ENCODE measurements at regions not wholly inside any gene's neighbourhood (a gene's known extent, or its start where the extent isn't known, plus 50 kb on each side); places are given as distances from the start of the nearest gene placed in this dataset.

DNA sequence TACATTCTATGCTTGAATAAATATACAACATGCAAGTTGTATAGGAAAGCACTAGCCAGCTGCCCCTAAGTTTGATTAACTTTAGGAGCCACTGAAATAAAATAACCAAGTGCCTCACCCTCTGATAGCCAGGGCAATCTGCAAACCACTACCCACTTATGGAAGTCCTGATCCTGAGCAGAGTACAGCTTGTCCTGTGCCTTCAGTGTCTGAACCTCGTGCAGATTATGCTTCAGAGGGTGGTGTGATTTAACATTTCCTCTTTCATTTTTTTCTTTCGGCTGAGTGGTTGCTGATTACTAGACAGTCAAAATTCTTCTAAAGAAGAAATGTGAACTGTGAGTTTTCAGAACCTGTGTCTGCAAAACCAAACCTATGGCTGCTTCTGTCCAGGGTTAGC lies 327.7 kb downstream of the PIK3R1 start:
- no peak for DNase-seq
- no CpG with 5 or more reads among the region's 2 CpGs for WGBS (ENCODE audit: extremely low coverage, insufficient coverage, low lambda C conversion rate)
- Histone ChIP-seq H3K79me2 (ENCODE audit: control insufficient read depth, insufficient read depth, low read length) (no peaks in the 10 kb centered on the region), H3K4me3 (ENCODE audit: low read length) (no peak overlapping the region), H3K27me3 (ENCODE audit: insufficient read depth, low read length, poor library complexity) (no peaks in the 10 kb centered on the region), H2BK5ac (ENCODE audit: low read length) (no peak overlapping the region), H3K27ac (ENCODE audit: low read depth, low read length) (no peak overlapping the region), H3K9ac (ENCODE audit: low read length) (no peak overlapping the region), H3K79me1 (ENCODE audit: low read length) (no peaks in the 10 kb centered on the region), H3K23ac (ENCODE audit: low read length) (no peak overlapping the region), H2BK120ac (ENCODE audit: low read depth, low read length) (no peak overlapping the region), H3K4me1 (ENCODE audit: control insufficient read depth, low read depth, low read length) (no peaks in the 10 kb centered on the region), H4K5ac (ENCODE audit: low read length) (no peak overlapping the region), H3K56ac (ENCODE audit: low read length) (no peak overlapping the region), H3K4ac (ENCODE audit: low read depth, low read length) (no peak overlapping the region), H3K36me3 (ENCODE audit: control insufficient read depth, insufficient read depth, low read length) (no peaks in the 10 kb centered on the region), H2AK5ac (ENCODE audit: low read length) (no peak overlapping the region), H3K18ac (ENCODE audit: low read length) (no peak overlapping the region), H2BK15ac (replicated peaks; ENCODE audit: low read depth) (no peak overlapping the region), H4K8ac (ENCODE audit: low read depth, low read length) (no peak overlapping the region), H3K4me2 (ENCODE audit: low read length) (no peak overlapping the region)

DNA sequence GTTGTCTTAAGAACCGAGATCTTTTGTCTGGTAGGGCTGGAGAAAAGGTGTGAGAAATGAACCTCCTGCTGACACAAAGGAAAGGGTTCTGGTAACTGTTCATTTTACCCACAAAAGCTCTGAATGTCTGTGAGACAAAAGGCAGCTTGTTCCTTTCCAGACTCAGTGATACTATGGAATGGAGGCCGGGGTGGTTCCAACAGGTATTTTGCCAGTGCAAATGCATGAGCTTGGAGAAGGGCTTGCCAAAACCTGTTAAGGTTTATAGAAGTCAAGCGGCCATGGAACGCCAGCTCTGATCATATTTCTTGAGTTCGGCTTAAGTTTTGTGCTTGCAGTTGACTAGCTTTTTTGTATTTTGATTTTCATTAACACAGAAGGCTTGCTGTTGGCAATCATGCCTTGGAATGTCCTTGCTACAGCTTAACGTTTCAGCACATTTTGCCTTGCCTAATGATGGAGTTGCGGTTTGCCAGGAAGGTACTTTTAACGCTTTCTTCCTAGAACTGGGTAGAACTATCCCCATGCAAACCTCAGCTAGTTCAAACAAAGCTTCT lies 328.6 kb downstream of the PIK3R1 start:
- no peak overlapping the region for H3K27ac ChIP-seq (ENCODE audit: low read depth, low read length)

DNA sequence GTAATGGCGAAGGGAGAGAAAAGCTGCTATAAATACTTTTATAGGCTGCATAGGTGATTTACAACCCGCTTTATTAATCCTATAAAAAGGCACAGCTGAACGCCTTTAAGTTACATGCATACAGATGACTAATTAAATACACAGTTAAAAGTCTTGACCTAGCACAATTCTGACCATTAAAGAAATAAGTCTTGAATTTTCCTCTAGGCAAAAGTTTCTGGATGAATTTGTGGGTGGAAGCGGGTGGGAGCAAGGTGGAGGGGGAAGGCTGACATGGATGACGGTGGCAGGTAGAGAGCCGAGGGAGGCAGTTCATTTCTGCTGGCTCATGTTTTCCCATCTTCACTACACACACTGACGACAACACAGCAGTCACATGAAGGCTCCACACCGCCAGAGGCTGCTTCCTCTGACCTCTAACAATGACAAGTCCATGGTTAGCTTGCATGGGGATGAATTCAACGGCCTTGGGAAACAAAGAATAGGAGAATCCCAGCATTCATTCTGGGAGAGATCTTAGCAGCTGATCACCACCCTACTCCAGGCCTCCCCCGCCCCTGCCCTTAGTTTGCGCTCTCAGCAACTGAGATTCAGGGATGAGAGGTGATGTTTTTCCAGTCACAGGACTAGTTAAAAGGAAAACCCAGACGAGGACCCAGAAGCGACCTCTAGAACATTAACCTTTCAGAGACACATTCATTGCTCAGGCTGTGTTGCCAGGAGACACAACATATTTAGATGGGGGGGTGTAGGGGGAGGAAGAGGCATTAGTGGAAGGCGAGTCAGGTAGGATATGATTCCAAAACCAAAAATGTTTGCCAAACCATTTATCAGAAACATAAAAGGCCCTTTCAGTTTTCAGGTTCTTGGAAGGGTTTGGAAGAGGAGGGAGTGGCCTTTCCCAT lies 329.3 kb downstream of the PIK3R1 start:
- no peaks in the 10 kb centered on the region for H3K79me2 ChIP-seq (ENCODE audit: control insufficient read depth, insufficient read depth, low read length)

More for the DNA sequence above, 328.6 kb downstream of the PIK3R1 start:
- DNase-seq, result no peak
- Histone ChIP-seq H3K4ac (ENCODE audit: low read depth, low read length) (no peak overlapping the region), H3K79me1 (ENCODE audit: low read length) (no peaks in the 10 kb centered on the region), H3K36me3 (ENCODE audit: control insufficient read depth, insufficient read depth, low read length) (no peaks in the 10 kb centered on the region), H2BK120ac (ENCODE audit: low read depth, low read length) (no peak overlapping the region), H2AK5ac (ENCODE audit: low read length) (no peak overlapping the region), H4K5ac (ENCODE audit: low read length) (no peak overlapping the region), H3K79me2 (ENCODE audit: control insufficient read depth, insufficient read depth, low read length) (no peaks in the 10 kb centered on the region), H3K23ac (ENCODE audit: low read length) (no peak overlapping the region), H3K4me3 (ENCODE audit: low read length) (no peak overlapping the region), H2BK5ac (ENCODE audit: low read length) (no peak overlapping the region), H3K27me3 (ENCODE audit: insufficient read depth, low read length, poor library complexity) (no peaks in the 10 kb centered on the region), H3K18ac (ENCODE audit: low read length) (no peak overlapping the region), H3K4me1 (ENCODE audit: control insufficient read depth, low read depth, low read length) (no peaks in the 10 kb centered on the region), H2BK15ac (replicated peaks; ENCODE audit: low read depth) (no peak overlapping the region), H3K9ac (ENCODE audit: low read length) (no peak overlapping the region), H3K4me2 (ENCODE audit: low read length) (no peak overlapping the region), H4K8ac (ENCODE audit: low read depth, low read length) (no peak overlapping the region), H3K56ac (ENCODE audit: low read length) (no peak overlapping the region)
- no CpG with 5 or more reads among the region's 8 CpGs for WGBS (ENCODE audit: extremely low coverage, insufficient coverage, low lambda C conversion rate)

DNA sequence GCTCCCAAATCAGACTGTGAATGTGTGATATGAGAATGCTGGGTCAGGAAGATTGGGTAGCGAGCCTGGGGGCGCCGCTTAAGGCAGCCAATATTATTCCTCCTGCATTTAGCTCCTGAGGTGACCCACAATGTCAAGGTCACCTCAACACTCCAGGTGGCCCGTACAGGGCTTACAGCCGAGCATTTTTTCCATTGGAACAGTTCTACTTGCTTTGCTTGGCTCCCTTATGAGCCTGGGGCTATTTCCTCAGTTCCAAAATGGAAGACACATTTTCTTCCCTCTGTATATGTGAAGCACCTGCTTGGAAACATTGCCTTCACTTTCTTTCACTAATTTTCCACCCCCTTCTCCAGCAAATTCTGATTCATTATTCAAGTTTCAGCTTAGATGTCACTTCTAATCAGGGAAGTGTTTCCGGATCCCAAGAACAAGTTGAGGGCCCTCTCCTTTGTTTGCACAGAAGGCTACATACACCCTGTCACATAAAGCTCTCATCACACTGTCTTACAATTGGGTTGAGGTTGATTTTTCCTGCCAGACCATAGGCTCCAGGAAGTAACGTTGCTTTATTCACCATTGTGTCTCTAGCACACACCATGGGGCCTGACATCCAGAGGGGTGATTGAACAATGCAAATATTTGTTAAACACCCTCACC lies 330.2 kb downstream of the PIK3R1 start:
- no CpG with 5 or more reads among the region's 7 CpGs for WGBS (ENCODE audit: extremely low coverage, insufficient coverage, low lambda C conversion rate)
- no peak overlapping the region for H3K27ac ChIP-seq (ENCODE audit: low read depth, low read length)
- no peak overlapping the region for H3K4me3 ChIP-seq (ENCODE audit: low read length)
- no peaks in the 10 kb centered on the region for H3K79me2 ChIP-seq (ENCODE audit: control insufficient read depth, insufficient read depth, low read length)
- H2BK15ac ChIP-seq (replicated peaks; ENCODE audit: low read depth), result no peak overlapping the region
- no peaks in the 10 kb centered on the region for H3K36me3 ChIP-seq (ENCODE audit: control insufficient read depth, insufficient read depth, low read length)
- H3K23ac ChIP-seq (ENCODE audit: low read length), result no peak overlapping the region
- H3K27me3 ChIP-seq (ENCODE audit: insufficient read depth, low read length, poor library complexity), result no peaks in the 10 kb centered on the region
- H2BK120ac ChIP-seq (ENCODE audit: low read depth, low read length), result no peak overlapping the region
- no peak overlapping the region for H4K8ac ChIP-seq (ENCODE audit: low read depth, low read length)
- no peaks in the 10 kb centered on the region for H3K4me1 ChIP-seq (ENCODE audit: control insufficient read depth, low read depth, low read length)
- no peak overlapping the region for H3K9ac ChIP-seq (ENCODE audit: low read length)
- H3K56ac ChIP-seq (ENCODE audit: low read length), result no peak overlapping the region
- H2BK5ac ChIP-seq (ENCODE audit: low read length), result no peak overlapping the region
- H4K5ac ChIP-seq (ENCODE audit: low read length), result no peak overlapping the region
- no peak for DNase-seq
- H3K18ac ChIP-seq (ENCODE audit: low read length), result no peak overlapping the region
- no peak overlapping the region for H2AK5ac ChIP-seq (ENCODE audit: low read length)
- no peak overlapping the region for H3K4ac ChIP-seq (ENCODE audit: low read depth, low read length)
- H3K79me1 ChIP-seq (ENCODE audit: low read length), result no peaks in the 10 kb centered on the region
- H3K4me2 ChIP-seq (ENCODE audit: low read length), result no peak overlapping the region

More for the DNA sequence above, 329.3 kb downstream of the PIK3R1 start:
- no peaks in the 10 kb centered on the region for H3K36me3 ChIP-seq (ENCODE audit: control insufficient read depth, insufficient read depth, low read length)
- no peak overlapping the region for H4K8ac ChIP-seq (ENCODE audit: low read depth, low read length)
- no peaks in the 10 kb centered on the region for H3K79me1 ChIP-seq (ENCODE audit: low read length)
- H3K56ac ChIP-seq (ENCODE audit: low read length), result no peak overlapping the region
- no peak overlapping the region for H2BK120ac ChIP-seq (ENCODE audit: low read depth, low read length)
- H3K27me3 ChIP-seq (ENCODE audit: insufficient read depth, low read length, poor library complexity), result no peaks in the 10 kb centered on the region
- no peak overlapping the region for H3K4me3 ChIP-seq (ENCODE audit: low read length)
- peak; percentile 18 for DNase-seq
- no peak overlapping the region for H2BK5ac ChIP-seq (ENCODE audit: low read length)
- H2BK15ac ChIP-seq (replicated peaks; ENCODE audit: low read depth), result no peak overlapping the region
- H3K18ac ChIP-seq (ENCODE audit: low read length), result no peak overlapping the region
- no CpG with 5 or more reads among the region's 14 CpGs for WGBS (ENCODE audit: extremely low coverage, insufficient coverage, low lambda C conversion rate)
- H3K4me2 ChIP-seq (ENCODE audit: low read length), result no peak overlapping the region
- no peak overlapping the region for H4K5ac ChIP-seq (ENCODE audit: low read length)
- no peak overlapping the region for H3K4ac ChIP-seq (ENCODE audit: low read depth, low read length)
- H3K27ac ChIP-seq (ENCODE audit: low read depth, low read length), result no peak overlapping the region
- no peaks in the 10 kb centered on the region for H3K4me1 ChIP-seq (ENCODE audit: control insufficient read depth, low read depth, low read length)
- no peak overlapping the region for H3K9ac ChIP-seq (ENCODE audit: low read length)
- H3K23ac ChIP-seq (ENCODE audit: low read length), result no peak overlapping the region
- no peak overlapping the region for H2AK5ac ChIP-seq (ENCODE audit: low read length)

DNA sequence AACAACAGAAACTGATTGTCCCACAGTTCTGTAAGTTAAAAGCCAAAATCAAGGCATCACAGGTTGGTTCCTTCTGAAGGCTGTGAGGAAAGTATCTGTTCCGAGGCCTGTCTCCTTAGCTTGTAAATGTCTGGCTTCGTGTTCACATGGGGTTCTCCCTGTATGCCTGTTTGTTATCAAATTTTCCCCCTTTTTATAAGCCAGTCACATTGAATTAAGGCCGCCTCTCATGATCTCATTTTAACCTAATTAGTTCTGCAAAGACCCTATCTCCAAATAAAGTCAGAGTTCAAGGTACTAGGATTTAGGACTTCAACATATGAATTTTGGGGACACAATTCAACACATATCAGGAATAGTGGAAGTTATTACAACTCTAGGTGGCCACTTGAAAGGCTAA lies 331.5 kb downstream of the PIK3R1 start:
- Histone ChIP-seq H2BK15ac (replicated peaks; ENCODE audit: low read depth) (no peak overlapping the region), H3K4me2 (ENCODE audit: low read length) (no peak overlapping the region), H3K4me1 (ENCODE audit: control insufficient read depth, low read depth, low read length) (no peaks in the 10 kb centered on the region), H3K36me3 (ENCODE audit: control insufficient read depth, insufficient read depth, low read length) (no peaks in the 10 kb centered on the region), H3K79me1 (ENCODE audit: low read length) (no peaks in the 10 kb centered on the region), H3K79me2 (ENCODE audit: control insufficient read depth, insufficient read depth, low read length) (no peaks in the 10 kb centered on the region), H3K9ac (ENCODE audit: low read length) (no peak overlapping the region), H2BK5ac (ENCODE audit: low read length) (no peak overlapping the region), H3K18ac (ENCODE audit: low read length) (no peak overlapping the region), H3K4ac (ENCODE audit: low read depth, low read length) (no peak overlapping the region), H4K8ac (ENCODE audit: low read depth, low read length) (no peak overlapping the region), H3K56ac (ENCODE audit: low read length) (no peak overlapping the region), H3K27me3 (ENCODE audit: insufficient read depth, low read length, poor library complexity) (no peaks in the 10 kb centered on the region), H3K4me3 (ENCODE audit: low read length) (no peak overlapping the region), H2BK120ac (ENCODE audit: low read depth, low read length) (no peak overlapping the region), H3K27ac (ENCODE audit: low read depth, low read length) (no peak overlapping the region), H4K5ac (ENCODE audit: low read length) (no peak overlapping the region), H3K23ac (ENCODE audit: low read length) (no peak overlapping the region), H2AK5ac (ENCODE audit: low read length) (no peak overlapping the region)
- no peak for DNase-seq
- WGBS (ENCODE audit: extremely low coverage, insufficient coverage, low lambda C conversion rate), result no CpG with 5 or more reads among the region's 3 CpGs

Data from mesendoderm (in vitro differentiated cells).